Cardiac muscle cell (in vitro differentiated cells and primary cell): ENCODE measurements at regions not wholly inside any gene's neighbourhood (a gene's known extent, or its start where the extent isn't known, plus 50 kb on each side); places are given as distances from the start of the nearest gene placed in this dataset.

Experiments
- DNase-seq, 2 donors: peaks; one replicate each; pipeline versions ENCODE4 v3.0.0 to v3.0.0-alpha.2; 2010 to 2017; ENCODE audit warnings: low read depth in 1 of 2, low spot score in 1 of 2
- H3K27ac ChIP-seq: fragments of 200-600 bp; sonication (generic); 2 replicates; pipeline ENCODE4 v1.5.1; 2016
- H3K27me3 ChIP-seq: fragments of 200-600 bp; sonication (generic); 2 replicates; pipeline ENCODE4 v1.6.0; 2016; ENCODE audit warnings: control low read depth
- H3K36me3 ChIP-seq: fragments of 200-600 bp; sonication (generic); 2 replicates; pipeline ENCODE4 v1.5.1; 2016; ENCODE audit warnings: control low read depth
- H3K4me1 ChIP-seq: fragments of 200-600 bp; sonication (generic); 2 replicates; pipeline ENCODE4 v1.8.1; 2017; ENCODE audit warnings: low read depth, mild to moderate bottlenecking, mixed run types
- H3K4me3 ChIP-seq: fragments of 200-600 bp; sonication (generic); 2 replicates; pipeline ENCODE4 v1.5.1; 2016; ENCODE audit warnings: mild to moderate bottlenecking
- H3K9me3 ChIP-seq: fragments of 200-600 bp; sonication (generic); 2 replicates; pipeline ENCODE4 v1.5.1; 2017; ENCODE audit warnings: low read depth, mild to moderate bottlenecking, control low read depth
- CTCF ChIP-seq: IDR thresholded peaks from 2 replicates; pipeline ENCODE4 v1.5.1; 2012; ENCODE audit warnings: low read depth, mild to moderate bottlenecking, low read length

DNA sequence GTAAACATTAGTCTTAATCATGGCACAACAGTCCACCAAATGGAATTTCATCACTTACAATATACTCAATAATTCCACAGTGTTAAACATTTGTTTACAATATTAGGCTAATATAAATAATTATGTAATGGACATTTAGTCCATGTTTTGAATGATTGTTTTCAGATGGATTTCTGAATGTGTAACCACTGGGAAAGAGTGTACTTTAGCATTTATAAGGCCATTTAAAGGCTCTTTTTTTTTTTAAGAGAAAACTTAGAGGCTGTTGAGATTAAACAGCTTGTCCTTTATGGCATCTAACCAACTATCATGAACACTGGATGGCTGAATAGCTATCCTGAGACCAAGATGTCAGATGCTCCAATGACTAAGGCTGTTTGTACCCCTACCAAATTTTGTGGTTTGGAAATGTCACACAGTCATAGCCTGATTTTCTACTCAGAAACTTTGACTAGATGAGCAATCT lies 248.3 kb upstream of the GLI3 start:
- no peak for DNase-seq

DNA sequence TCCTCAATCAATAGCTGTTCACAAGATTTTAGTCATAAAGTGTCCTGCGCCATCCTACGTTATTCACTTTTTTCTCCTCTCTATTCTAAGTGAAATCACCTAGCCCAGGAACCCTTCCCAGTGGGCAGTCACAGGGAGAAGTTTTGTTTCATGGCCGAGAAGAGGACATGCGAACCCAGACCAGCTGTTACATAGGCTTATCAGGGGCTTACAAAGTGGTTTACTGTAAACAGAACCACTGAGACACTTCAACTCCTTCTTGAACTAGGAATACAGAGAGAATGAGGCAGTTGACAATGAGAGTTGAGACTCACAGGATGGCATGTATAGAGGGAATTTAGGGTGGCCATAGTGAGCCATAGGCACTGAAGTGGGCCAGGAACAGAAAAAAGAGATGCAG lies 246.9 kb upstream of the GLI3 start:
- H3K4me1 ChIP-seq = peaks cover 9% of the 10 kb centered on the region
- H3K9me3 ChIP-seq = no peaks in the 10 kb centered on the region

More for the DNA sequence above, 248.3 kb upstream of the GLI3 start:
- no peaks in the 10 kb centered on the region for H3K9me3 ChIP-seq
- no peaks in the 10 kb centered on the region for H3K36me3 ChIP-seq
- H3K27me3 ChIP-seq = no peaks in the 10 kb centered on the region
- H3K4me3 ChIP-seq = no peak overlapping the region
- no peak overlapping the region for H3K27ac ChIP-seq
- no peak for TF ChIP-seq CTCF
- H3K4me1 ChIP-seq = peaks cover 9% of the 10 kb centered on the region

DNA sequence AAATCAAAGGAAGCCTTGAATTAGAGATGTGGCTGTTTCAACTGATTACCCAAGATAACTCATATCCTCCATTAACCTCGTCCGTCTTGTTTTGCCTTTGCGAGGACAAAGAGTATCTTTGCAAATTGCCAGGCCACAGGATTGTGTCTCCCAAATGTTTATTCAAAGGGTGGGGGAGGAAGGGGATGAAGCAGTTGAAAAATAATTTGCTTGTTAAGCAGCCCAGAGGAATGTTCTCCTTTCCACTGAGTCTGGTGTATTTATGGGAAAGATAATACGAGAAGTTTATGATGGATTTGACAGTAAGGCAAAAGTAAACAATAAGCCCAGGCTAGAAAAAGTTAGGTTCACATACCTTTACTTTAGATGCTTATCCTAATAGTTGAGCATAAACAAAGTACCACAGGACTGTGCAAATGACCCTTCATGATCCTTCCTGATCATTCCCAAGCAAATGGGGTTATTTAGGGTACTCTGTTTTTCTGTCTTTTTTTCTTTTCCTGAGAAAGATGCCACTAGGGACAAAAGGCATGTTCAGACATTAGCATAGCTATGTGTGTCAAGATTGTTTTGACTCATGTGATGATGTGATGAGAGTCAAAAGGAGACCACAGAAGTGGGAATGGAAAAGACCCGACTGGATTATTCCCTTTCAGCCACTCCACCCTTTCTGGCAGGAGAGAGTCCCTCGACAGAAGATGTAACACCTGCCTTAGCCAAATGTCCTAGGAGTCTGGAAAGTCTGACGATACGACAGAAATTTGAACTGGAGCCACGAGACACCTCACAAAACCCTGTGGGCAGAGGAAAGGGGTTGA lies 243.0 kb upstream of the GLI3 start:
- H3K9me3 ChIP-seq = no peaks in the 10 kb centered on the region
- no peak for TF ChIP-seq CTCF
- H3K27me3 ChIP-seq = no peaks in the 10 kb centered on the region
- no peak overlapping the region for H3K4me3 ChIP-seq
- peaks cover 9% of the 10 kb centered on the region for H3K4me1 ChIP-seq
- H3K27ac ChIP-seq = no peak overlapping the region
- H3K36me3 ChIP-seq = no peaks in the 10 kb centered on the region
- DNase-seq = no peak

More for the DNA sequence above, 246.9 kb upstream of the GLI3 start:
- no peak for TF ChIP-seq CTCF
- Histone ChIP-seq H3K27ac (no peak overlapping the region), H3K36me3 (no peaks in the 10 kb centered on the region), H3K27me3 (no peaks in the 10 kb centered on the region), H3K4me3 (no peak overlapping the region)
- peak in 1 of 2 donors; percentile 3 for DNase-seq

- no peaks in the 10 kb centered on the region for H3K9me3 ChIP-seq
- no peak overlapping the region for H3K27ac ChIP-seq
- H3K4me3 ChIP-seq = no peak overlapping the region
- no peaks in the 10 kb centered on the region for H3K27me3 ChIP-seq
- no peak for DNase-seq
- TF ChIP-seq CTCF = no peak
- H3K36me3 ChIP-seq = no peaks in the 10 kb centered on the region
- peaks cover 6% of the 10 kb centered on the region for H3K4me1 ChIP-seq
Measured at GRCh38 chr7:42479452-42479815, 242.4 kb upstream of the GLI3 start.

GRCh38 chr7:42478717-42479116 lies 241.7 kb upstream of the GLI3 start:
- DNase-seq = no peak
- Histone ChIP-seq H3K9me3 (no peaks in the 10 kb centered on the region), H3K36me3 (no peaks in the 10 kb centered on the region), H3K27ac (no peak overlapping the region), H3K4me1 (no peaks in the 10 kb centered on the region), H3K27me3 (no peaks in the 10 kb centered on the region), H3K4me3 (no peak overlapping the region)
- no peak for TF ChIP-seq CTCF
